H1 (cell line): ENCODE measurements at regions not wholly inside any gene's neighbourhood (a gene's known extent, or its start where the extent isn't known, plus 50 kb on each side); places are given as distances from the start of the nearest gene placed in this dataset.

Source experiments
- CTCF ChIA-PET: fragments of 300-600 bp; sonication (Branson Sonifier 250); formaldehyde crosslinking; loops from one replicate; lab custom pipeline; 2021; ENCODE audit not compliant: partially characterized antibody; lab: Charles Lee
- POLR2A ChIA-PET: fragments of 300-600 bp; sonication (Branson Sonifier 250); formaldehyde crosslinking; loops from one replicate; lab custom pipeline; 2021; ENCODE audit warnings: inconsistent platforms; ENCODE audit not compliant: partially characterized antibody; lab: Charles Lee
- DNase-seq, 2 experiments: peaks; one replicate each; pipeline versions ENCODE4 v3.0.0 to v3.0.0-alpha.2; 2010 to 2022; ENCODE audit warnings: low spot score in 2 of 2, low read depth in 1 of 2, mixed read lengths in 1 of 2
- FAIRE-seq: peaks from 2 replicates; lab custom pipeline; 2011; peaks lifted over from hg19 to GRCh38; lab: Jason Lieb, UNC
- H2AFZ ChIP-seq: 2 replicates; pipeline ENCODE4 v1.8.1; 2012; ENCODE audit warnings: low read length, inconsistent platforms
- H2AK5ac ChIP-seq: 2 replicates; pipeline ENCODE4 v1.6.1; 2013; ENCODE audit warnings: low read depth, low read length
- H2BK120ac ChIP-seq: replicated peaks from 2 replicates; pipeline ENCODE3; 2013; ENCODE audit warnings: low read depth, low read length, inconsistent platforms
- H2BK12ac ChIP-seq: 2 replicates; pipeline ENCODE4 v1.6.1; 2013; ENCODE audit warnings: low read depth, low read length
- H2BK15ac ChIP-seq: 2 replicates; pipeline ENCODE4 v1.6.1; 2013; ENCODE audit warnings: low read length
- H2BK20ac ChIP-seq: 2 replicates; pipeline ENCODE4 v1.6.1; 2013; ENCODE audit warnings: low read length
- H2BK5ac ChIP-seq: 2 replicates; pipeline ENCODE4 v1.6.1; 2013; ENCODE audit warnings: low read depth, low read length
- H3K14ac ChIP-seq: 2 replicates; pipeline ENCODE4 v1.6.1; 2013; ENCODE audit warnings: inconsistent platforms; ENCODE audit not compliant: insufficient read length
- H3K18ac ChIP-seq: 2 replicates; pipeline ENCODE4 v1.6.1; 2013; ENCODE audit warnings: low read length; ENCODE audit errors: extremely low read depth
- H3K23ac ChIP-seq: 2 replicates; pipeline ENCODE4 v1.6.1; 2013; ENCODE audit warnings: inconsistent platforms; ENCODE audit not compliant: insufficient read length
- H3K23me2 ChIP-seq: 2 replicates; pipeline ENCODE4 v1.6.1; 2013; ENCODE audit warnings: low read depth, low read length
- H3K27ac ChIP-seq: 2 replicates; pipeline ENCODE4 v1.6.1; 2011; ENCODE audit warnings: low read depth, low read length, inconsistent platforms
- H3K27me3 ChIP-seq, 4 experiments: replicated peaks in 1 of 4; 1 replicate in 1 of 4; 2 replicates in 3 of 4; pipeline versions ENCODE4 v1.6.1 to v1.8.1; 2011 to 2013; ENCODE audit warnings: low read length in 3 of 4, mild to moderate bottlenecking in 3 of 4, inconsistent platforms in 2 of 4, mixed read lengths in 2 of 4, moderate library complexity in 1 of 4; ENCODE audit not compliant: control insufficient read depth in 3 of 4, insufficient read depth in 3 of 4; ENCODE audit errors: extremely low read depth in 1 of 4
- H3K36me3 ChIP-seq, 4 experiments: 2 replicates each; pipeline versions ENCODE4 v1.6.1 to v1.8.1; 2011 to 2013; ENCODE audit warnings: mild to moderate bottlenecking in 4 of 4, low read length in 3 of 4, moderate library complexity in 2 of 4, control low read depth in 1 of 4, inconsistent platforms in 1 of 4; ENCODE audit not compliant: insufficient read depth in 4 of 4, control insufficient read depth in 2 of 4
- H3K4ac ChIP-seq: replicated peaks from 2 replicates; pipeline ENCODE3; 2013; ENCODE audit warnings: low read length, low read depth, mixed read lengths, inconsistent platforms; ENCODE audit not compliant: insufficient read length
- H3K4me1 ChIP-seq, 4 experiments: replicated peaks in 1 of 4; 1 replicate in 1 of 4; 2 replicates in 3 of 4; pipeline versions ENCODE4 v1.6.1 to v1.8.1; 2011 to 2013; ENCODE audit warnings: low read length in 3 of 4, inconsistent platforms in 2 of 4, mixed read lengths in 1 of 4; ENCODE audit not compliant: insufficient read depth in 4 of 4, control insufficient read depth in 3 of 4
- H3K4me2 ChIP-seq, 2 experiments: 2 replicates each; pipeline versions ENCODE4 v1.6.1 to v1.8.1; 2011 to 2013; ENCODE audit warnings: low read depth in 2 of 2, low read length in 2 of 2, control low read depth in 1 of 2, inconsistent platforms in 1 of 2, mild to moderate bottlenecking in 1 of 2; ENCODE audit not compliant: insufficient read depth in 1 of 2
- H3K4me3 ChIP-seq, 4 experiments: fragments of 200-600, 300-600 bp in 1 of 4; sonication (generic), shearing (Covaris generic), sonication (Bioruptor Twin) in 1 of 4; 2 replicates each; pipeline versions ENCODE4 v1.5.1 to v1.8.1; 2011 to 2016; ENCODE audit warnings: low read length in 4 of 4, low read depth in 3 of 4, control low read depth in 2 of 4, inconsistent platforms in 2 of 4, mild to moderate bottlenecking in 2 of 4, mixed read lengths in 1 of 4, moderate library complexity in 1 of 4; ENCODE audit not compliant: insufficient read depth in 2 of 4; ENCODE audit errors: extremely low read depth in 1 of 4
- H3K56ac ChIP-seq: replicated peaks from 2 replicates; pipeline ENCODE3; 2013; ENCODE audit warnings: low read depth, mild to moderate bottlenecking, mixed read lengths, low read length, inconsistent platforms; ENCODE audit not compliant: insufficient read length
- H3K79me1 ChIP-seq: 2 replicates; pipeline ENCODE4 v1.6.1; 2013; ENCODE audit warnings: low read depth, low read length, control low read depth
- H3K79me2 ChIP-seq, 2 experiments: 2 replicates each; pipeline versions ENCODE4 v1.6.1 to v1.8.1; 2012 to 2013; ENCODE audit warnings: low read length in 2 of 2, mild to moderate bottlenecking in 2 of 2, inconsistent platforms in 1 of 2; ENCODE audit not compliant: insufficient read depth in 2 of 2, control insufficient read depth in 1 of 2
- H3K9ac ChIP-seq, 4 experiments: replicated peaks in 1 of 4; 1 replicate in 1 of 4; 2 replicates in 3 of 4; pipeline versions ENCODE4 v1.6.1 to v1.8.1; 2011 to 2013; ENCODE audit warnings: low read depth in 3 of 4, low read length in 3 of 4, control low read depth in 2 of 4, mild to moderate bottlenecking in 2 of 4, moderate library complexity in 2 of 4, inconsistent platforms in 1 of 4; ENCODE audit errors: extremely low read depth in 1 of 4
- H3K9me3 ChIP-seq, 2 experiments: 2 replicates each; pipeline versions ENCODE4 v1.6.1 to v1.8.1; 2012 to 2013; ENCODE audit warnings: mild to moderate bottlenecking in 2 of 2, moderate library complexity in 2 of 2, control low read depth in 1 of 2, inconsistent platforms in 1 of 2, low read depth in 1 of 2, low read length in 1 of 2, mixed read lengths in 1 of 2; ENCODE audit not compliant: insufficient read depth in 2 of 2
- H4K20me1 ChIP-seq, 2 experiments: replicated peaks in 1 of 2; 2 replicates each; pipeline versions ENCODE3 to v1.8.1; 2011 to 2013; ENCODE audit warnings: inconsistent platforms in 2 of 2, low read length in 2 of 2, mild to moderate bottlenecking in 1 of 2; ENCODE audit not compliant: insufficient read depth in 2 of 2, control insufficient read depth in 1 of 2
- H4K5ac ChIP-seq: 2 replicates; pipeline ENCODE4 v1.6.1; 2013; ENCODE audit warnings: low read length, low read depth, mixed read lengths, inconsistent platforms; ENCODE audit not compliant: insufficient read length
- H4K8ac ChIP-seq: 2 replicates; pipeline ENCODE4 v1.8.0; 2013; ENCODE audit warnings: mild to moderate bottlenecking, moderate library complexity, low read length, inconsistent platforms; ENCODE audit not compliant: insufficient read depth; ENCODE audit errors: extremely low read depth
- H4K91ac ChIP-seq: replicated peaks from 2 replicates; pipeline ENCODE3; 2013; ENCODE audit warnings: low read length, mixed read lengths, inconsistent platforms; ENCODE audit not compliant: insufficient read length
- CHD1 ChIP-seq: IDR thresholded peaks from 2 replicates; pipeline ENCODE4 v1.6.1; 2012; ENCODE audit warnings: low read depth, low read length, improper control_type of control experiment
- EZH2 ChIP-seq: fragments of 200-600 bp; sonication (generic); IDR thresholded peaks from 2 replicates; pipeline ENCODE4 v1.7.1; 2012; ENCODE audit warnings: low read depth, mild to moderate bottlenecking, moderate library complexity, low read length, inconsistent platforms; ENCODE audit not compliant: severe bottlenecking
- GABPA ChIP-seq: IDR thresholded peaks from 2 replicates; pipeline ENCODE4 v1.6.1; 2011; ENCODE audit warnings: mild to moderate bottlenecking, low read length, moderate library complexity, borderline replicate concordance; ENCODE audit not compliant: insufficient read depth
- KDM4A ChIP-seq: IDR thresholded peaks from one replicate; pipeline ENCODE4 v1.7.1; 2012; ENCODE audit warnings: low read depth, mild to moderate bottlenecking, moderate library complexity, low read length, inconsistent platforms; ENCODE audit not compliant: severe bottlenecking
- NRF1 ChIP-seq: IDR thresholded peaks from 2 replicates; pipeline ENCODE4 v1.6.1; 2011; ENCODE audit warnings: mild to moderate bottlenecking, low read depth, low read length, improper control_type of control experiment
- PHF8 ChIP-seq: fragments of 200-600 bp; sonication (generic); conservative IDR thresholded peaks from 2 replicates; pipeline ENCODE4 v1.7.1; 2012; ENCODE audit warnings: low read depth, mild to moderate bottlenecking, inconsistent platforms, low read length, moderate library complexity
- WGBS, 2 experiments: shearing (Covaris generic) in 1 of 2; methylation state at CpG; one replicate each; pipeline versions ENCODE4 v1.1.6 to v1.1.7; 2013 to 2015; ENCODE audit warnings: low lambda C conversion rate in 2 of 2, mixed read lengths in 2 of 2, inconsistent platforms in 1 of 2, low coverage in 1 of 2, missing lambda C conversion rate in 1 of 2; ENCODE audit not compliant: insufficient replicate concordance in 2 of 2, insufficient coverage in 1 of 2, insufficient read length in 1 of 2; ENCODE audit errors: extremely low coverage in 1 of 2, missing lambda C conversion rate in 1 of 2; 5-methylcytosine and 5-hydroxymethylcytosine counted together
- TF ChIP-seq, protein P1 (sequence below): IDR thresholded peaks from 2 replicates; pipeline ENCODE4 v1.6.1; 2011; ENCODE audit warnings: low read depth, mild to moderate bottlenecking, low read length; ENCODE audit not compliant: insufficient read depth

DNA sequence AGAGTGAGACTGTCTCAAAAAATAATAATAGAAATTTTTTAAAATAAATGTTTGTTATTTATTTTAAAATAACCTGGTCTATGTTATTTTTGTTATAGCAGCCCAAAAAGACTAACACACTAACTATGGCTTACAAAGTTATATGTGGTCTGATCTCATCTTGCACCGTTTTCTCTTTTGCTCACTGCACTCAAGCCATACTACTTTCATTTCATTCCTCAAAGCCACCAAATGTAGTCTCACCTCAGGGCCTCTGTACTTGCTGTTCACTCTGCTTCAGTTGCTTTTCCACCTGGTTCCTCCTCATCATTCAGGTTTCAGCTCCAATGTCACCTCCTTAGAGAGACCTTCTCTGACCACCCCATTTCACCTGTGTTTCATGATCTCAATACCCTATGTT lies 55.2 kb upstream of the MDM1 start:
- no peaks in the 10 kb centered on the region for H3K79me2 ChIP-seq
- no peak overlapping the region for H3K4me2 ChIP-seq
- H3K27ac ChIP-seq: no peak overlapping the region
- no peak for FAIRE-seq
- no peak overlapping the region for H2BK20ac ChIP-seq
- H3K36me3 ChIP-seq: no peaks in the 10 kb centered on the region
- H3K23me2 ChIP-seq: no peaks in the 10 kb centered on the region; the same call in 1 of the 2 replicates
- no peak for DNase-seq
- TF ChIP-seq, protein P1, sequence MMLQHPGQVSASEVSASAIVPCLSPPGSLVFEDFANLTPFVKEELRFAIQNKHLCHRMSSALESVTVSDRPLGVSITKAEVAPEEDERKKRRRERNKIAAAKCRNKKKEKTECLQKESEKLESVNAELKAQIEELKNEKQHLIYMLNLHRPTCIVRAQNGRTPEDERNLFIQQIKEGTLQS: no peak
- TF ChIP-seq KDM4A (no peak), CHD1 (no peak), PHF8 (no peak), EZH2 (no peak), NRF1 (no peak), GABPA (no peak)
- H3K14ac ChIP-seq: no peak overlapping the region
- H4K8ac ChIP-seq: no peak overlapping the region
- no peak overlapping the region for H2BK15ac ChIP-seq
- H3K79me1 ChIP-seq: no peaks in the 10 kb centered on the region
- H3K9ac ChIP-seq: no peak overlapping the region
- no peak overlapping the region for H2BK12ac ChIP-seq
- H4K20me1 ChIP-seq: no peaks in the 10 kb centered on the region
- H3K18ac ChIP-seq: no peak overlapping the region
- POLR2A ChIA-PET: no interaction called here
- no peak overlapping the region for H2BK120ac ChIP-seq
- H3K9me3 ChIP-seq: peaks cover 6 to 10% of the 10 kb centered on the region in 2 experiments; a peak in 3 of 4 replicates
- H2AFZ ChIP-seq: no peak overlapping the region
- no peaks in the 10 kb centered on the region for H3K27me3 ChIP-seq
- 100% methylated on average over 1 of the region's 1 CpG; no CpG with 5 or more reads in 1 of the 2 experiments for WGBS, 2 experiments
- H2AK5ac ChIP-seq: no peak overlapping the region
- CTCF ChIA-PET: no interaction called here
- H3K4ac ChIP-seq: no peak overlapping the region
- H3K4me1 ChIP-seq: no peaks in the 10 kb centered on the region
- H2BK5ac ChIP-seq: no peak overlapping the region
- H4K5ac ChIP-seq: no peak overlapping the region
- no peak overlapping the region for H3K4me3 ChIP-seq
- no peak overlapping the region for H3K23ac ChIP-seq
- no peak overlapping the region for H4K91ac ChIP-seq
- no peak overlapping the region for H3K56ac ChIP-seq
